Retinal pigment epithelial cell (primary cell): ENCODE measurements at regions not wholly inside any gene's neighbourhood (a gene's known extent, or its start where the extent isn't known, plus 50 kb on each side); places are given as distances from the start of the nearest gene placed in this dataset.
"Not testable (repeated sequence)": the region's sequence is repeated elsewhere in the genome, so short reads cannot be mapped to it uniquely, and the experiment has no call there.

Source experiments
- DNase-seq: peaks from one replicate; pipeline ENCODE4 v3.0.0-alpha.2; 2010; ENCODE audit warnings: low read depth
- H3K4me3 ChIP-seq: 2 replicates; pipeline ENCODE4 v1.5.1; 2011; ENCODE audit warnings: mild to moderate bottlenecking, low read length, control low read depth, moderate library complexity
- TF ChIP-seq, protein P1 (sequence below): conservative IDR thresholded peaks from 2 replicates; pipeline ENCODE4 v1.5.1; 2011; ENCODE audit warnings: low read depth, low read length, control low read depth, inconsistent platforms

DNA sequence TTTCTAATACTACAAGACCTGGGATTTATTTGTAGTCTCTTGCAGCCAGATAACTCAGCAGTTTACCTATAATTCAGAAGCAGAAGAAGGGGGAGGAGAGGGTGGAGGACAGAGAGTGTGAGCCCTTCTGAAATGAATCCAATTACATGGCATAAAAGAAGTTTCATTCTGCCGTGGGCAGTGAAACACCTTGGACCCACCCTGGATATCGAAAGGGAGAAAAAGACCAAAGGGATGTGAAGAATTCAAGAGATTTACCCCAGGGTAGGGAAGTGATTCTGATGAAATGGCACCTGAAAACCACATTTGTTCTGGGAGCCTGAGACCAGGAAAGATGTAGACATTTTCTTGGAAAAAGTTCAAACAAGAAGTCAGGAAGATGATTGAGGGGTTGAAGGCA, 140.9 kb downstream of the NDFIP2 start:
- DNase-seq: no peak
- TF ChIP-seq, protein P1, sequence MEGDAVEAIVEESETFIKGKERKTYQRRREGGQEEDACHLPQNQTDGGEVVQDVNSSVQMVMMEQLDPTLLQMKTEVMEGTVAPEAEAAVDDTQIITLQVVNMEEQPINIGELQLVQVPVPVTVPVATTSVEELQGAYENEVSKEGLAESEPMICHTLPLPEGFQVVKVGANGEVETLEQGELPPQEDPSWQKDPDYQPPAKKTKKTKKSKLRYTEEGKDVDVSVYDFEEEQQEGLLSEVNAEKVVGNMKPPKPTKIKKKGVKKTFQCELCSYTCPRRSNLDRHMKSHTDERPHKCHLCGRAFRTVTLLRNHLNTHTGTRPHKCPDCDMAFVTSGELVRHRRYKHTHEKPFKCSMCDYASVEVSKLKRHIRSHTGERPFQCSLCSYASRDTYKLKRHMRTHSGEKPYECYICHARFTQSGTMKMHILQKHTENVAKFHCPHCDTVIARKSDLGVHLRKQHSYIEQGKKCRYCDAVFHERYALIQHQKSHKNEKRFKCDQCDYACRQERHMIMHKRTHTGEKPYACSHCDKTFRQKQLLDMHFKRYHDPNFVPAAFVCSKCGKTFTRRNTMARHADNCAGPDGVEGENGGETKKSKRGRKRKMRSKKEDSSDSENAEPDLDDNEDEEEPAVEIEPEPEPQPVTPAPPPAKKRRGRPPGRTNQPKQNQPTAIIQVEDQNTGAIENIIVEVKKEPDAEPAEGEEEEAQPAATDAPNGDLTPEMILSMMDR: no peak
- H3K4me3 ChIP-seq: no peak overlapping the region

DNA sequence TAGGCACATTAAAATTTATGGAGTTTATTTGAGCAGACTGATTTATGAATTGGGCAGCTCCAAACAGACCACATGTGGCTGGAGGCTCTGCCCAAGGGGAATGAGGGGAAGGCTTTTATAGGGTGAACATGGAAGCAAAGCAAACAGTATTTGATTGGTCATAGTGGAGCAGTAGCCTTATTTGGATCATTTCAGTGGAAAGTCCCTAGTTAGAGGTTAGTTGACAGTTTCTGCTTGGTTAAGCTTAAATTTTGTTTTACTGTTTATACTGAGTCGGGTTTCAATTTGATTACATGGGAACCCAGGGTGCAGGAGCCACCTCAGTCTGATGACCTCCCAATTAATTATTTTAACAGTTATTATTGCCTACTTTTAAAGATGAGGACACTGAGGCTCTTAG, 140.5 kb downstream of the NDFIP2 start:
- no peak overlapping the region for H3K4me3 ChIP-seq
- TF ChIP-seq, protein P1: no peak
- DNase-seq: no peak

DNA sequence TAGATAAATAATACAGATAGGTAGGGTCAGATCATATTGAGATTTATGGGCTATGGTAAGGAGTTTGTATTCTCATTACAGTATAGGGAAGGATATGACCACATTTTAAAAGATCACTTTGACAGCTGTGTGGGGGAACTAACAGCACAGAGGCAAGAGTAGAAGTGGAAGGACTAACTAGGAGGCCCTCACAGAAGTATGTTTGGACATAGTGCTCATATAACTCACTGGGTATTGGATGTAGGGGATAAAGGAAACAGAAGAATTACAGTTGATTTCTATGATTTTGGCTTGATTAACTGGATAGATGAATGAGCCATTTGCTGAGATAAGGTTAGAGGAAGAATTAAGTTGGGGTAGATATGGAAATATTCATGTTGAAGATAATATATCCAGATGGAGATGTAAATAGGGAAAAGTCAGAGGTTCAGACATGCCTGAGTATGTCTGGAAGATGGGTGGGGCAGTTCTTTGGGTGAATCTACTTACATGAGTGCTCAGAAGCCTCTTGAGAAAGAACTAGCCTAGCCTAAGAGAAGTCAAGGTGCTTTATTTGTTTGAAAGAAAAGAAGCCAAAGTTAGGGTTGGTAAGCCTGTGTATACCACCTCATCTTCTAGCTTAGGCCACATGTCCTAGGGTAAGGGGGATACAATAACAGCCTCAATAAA, 133.4 kb downstream of the NDFIP2 start:
- TF ChIP-seq, protein P1: no peak
- DNase-seq: no peak
- no peak overlapping the region for H3K4me3 ChIP-seq

DNA sequence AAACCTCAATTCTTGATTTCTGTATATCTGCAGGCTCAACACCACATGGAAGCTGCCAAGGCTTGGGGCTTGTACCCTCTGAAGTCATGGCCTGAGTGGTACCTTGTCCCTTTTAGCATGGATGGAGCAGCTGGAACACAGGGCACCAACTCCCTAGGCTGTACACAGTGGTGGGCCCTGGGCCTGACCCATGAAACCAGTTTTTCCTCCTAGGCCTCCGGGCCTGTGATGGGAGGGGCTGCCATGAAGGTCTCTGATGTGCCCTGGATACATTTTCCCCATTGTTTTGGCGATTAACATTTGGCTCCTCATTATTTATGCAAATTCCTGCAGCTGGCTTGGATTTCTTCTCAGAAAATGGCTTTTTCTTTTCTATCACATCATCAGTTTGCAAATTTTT, 131.6 kb downstream of the NDFIP2 start:
- H3K4me3 ChIP-seq: no peak overlapping the region
- no peak for DNase-seq
- TF ChIP-seq, protein P1: no peak

DNA sequence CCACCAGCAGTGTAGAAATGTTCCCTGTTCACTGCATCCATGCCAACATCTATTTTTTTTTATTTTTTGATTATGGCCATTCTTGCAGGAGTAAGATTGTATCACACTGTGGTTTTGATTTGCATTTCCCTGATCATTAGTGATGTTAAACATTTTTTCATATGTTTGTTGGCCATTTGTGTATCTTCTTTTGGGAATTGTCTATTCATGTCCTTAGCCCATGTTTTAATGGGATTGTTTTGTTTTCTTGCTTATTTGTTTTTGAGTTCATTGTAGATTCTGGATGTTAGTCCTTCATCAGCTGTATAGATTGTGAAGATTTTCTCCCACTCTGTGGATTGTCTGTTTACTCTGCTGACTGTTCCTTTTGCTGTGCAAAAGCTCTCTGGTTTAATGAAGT, 126.9 kb downstream of the NDFIP2 start:
- DNase-seq, H3K4me3 ChIP-seq: not testable (repeated sequence)
